WTC11 (cell line): ENCODE measurements at regions not wholly inside any gene's neighbourhood (a gene's known extent, or its start where the extent isn't known, plus 50 kb on each side); places are given as distances from the start of the nearest gene placed in this dataset.

Experiments
- ATAC-seq: fragments of 200-7000 bp; cut with Tn5 transposase; 2 replicates; pipeline ENCODE4 v1.10.0; 2021; ENCODE audit warnings: mild to moderate bottlenecking, moderate library complexity
- CTCF ChIA-PET: fragments of 300-600 bp; sonication (Branson Sonifier 250); formaldehyde crosslinking; loops from one replicate; lab custom pipeline; 2021; ENCODE audit warnings: antibody characterized with exemption; lab: Charles Lee
- POLR2A ChIA-PET: fragments of 350-600 bp; sonication (Branson Sonifier 250); formaldehyde crosslinking; loops from one replicate; lab custom pipeline; 2021; ENCODE audit warnings: antibody characterized with exemption; lab: Charles Lee
- DNase-seq: peaks from one replicate; pipeline ENCODE4 v3.0.0; 2021; ENCODE audit warnings: low spot score
- H3K27ac Mint-ChIP-seq: 2 replicates; pipeline ENCODE4 v1.8.0; 2021; ENCODE audit warnings: mixed read lengths
- H3K27me3 Mint-ChIP-seq: 2 replicates; pipeline ENCODE4 v1.8.0; 2021; ENCODE audit warnings: low read depth, mild to moderate bottlenecking, moderate library complexity, mixed read lengths
- H3K36me3 Mint-ChIP-seq: 2 replicates; pipeline ENCODE4 v1.8.0; 2021; ENCODE audit warnings: mixed read lengths
- H3K4me1 Mint-ChIP-seq: 2 replicates; pipeline ENCODE4 v1.8.0; 2022; ENCODE audit warnings: mixed read lengths
- H3K4me3 Mint-ChIP-seq: 2 replicates; pipeline ENCODE4 v1.8.0; 2021; ENCODE audit warnings: mild to moderate bottlenecking, moderate library complexity, mixed read lengths
- H3K9me3 Mint-ChIP-seq: 2 replicates; pipeline ENCODE4 v1.8.0; 2021; ENCODE audit warnings: mixed read lengths
- E2F1 ChIP-seq: sonication (generic); formaldehyde crosslinking; IDR thresholded peaks from 2 replicates; pipeline ENCODE4 v1.8.0; 2022; ENCODE audit warnings: mild to moderate bottlenecking, missing genetic modification reagents
- ERG ChIP-seq: fragments of 250-450 bp; sonication (Bioruptor Pico); IDR thresholded peaks from 2 replicates; pipeline ENCODE4 v1.8.0; 2021; ENCODE audit warnings: mild to moderate bottlenecking
- FOXK1 ChIP-seq: sonication (generic); formaldehyde crosslinking; IDR thresholded peaks from 2 replicates; pipeline ENCODE4 v1.8.0; 2022; ENCODE audit warnings: mild to moderate bottlenecking, moderate library complexity, missing genetic modification reagents
- GABPB1 ChIP-seq: sonication (generic); formaldehyde crosslinking; IDR thresholded peaks from 2 replicates; pipeline ENCODE4 v1.8.1; 2023; ENCODE audit warnings: mild to moderate bottlenecking, missing genetic modification reagents
- GTF2I ChIP-seq: fragments of 250-450 bp; sonication (Bioruptor Pico); conservative IDR thresholded peaks from 2 replicates; pipeline ENCODE4 v1.4.0; 2021; ENCODE audit warnings: mild to moderate bottlenecking
- MLX ChIP-seq: sonication (generic); formaldehyde crosslinking; IDR thresholded peaks from 2 replicates; pipeline ENCODE4 v1.8.1; 2023; ENCODE audit warnings: mild to moderate bottlenecking, missing genetic modification reagents, moderate library complexity
- PRRX2 ChIP-seq: fragments of 250-450 bp; sonication (Bioruptor Pico); IDR thresholded peaks from 2 replicates; pipeline ENCODE4 v1.8.0; 2021; ENCODE audit warnings: mild to moderate bottlenecking
- SOX15 ChIP-seq: fragments of 250-450 bp; sonication (Bioruptor Pico); IDR thresholded peaks from 2 replicates; pipeline ENCODE4 v1.9.0; 2021; ENCODE audit warnings: mild to moderate bottlenecking
- STAT6 ChIP-seq: sonication (generic); formaldehyde crosslinking; conservative IDR thresholded peaks from 2 replicates; pipeline ENCODE4 v1.8.1; 2023; ENCODE audit warnings: mild to moderate bottlenecking, low read depth, missing genetic modification reagents, moderate library complexity
- TEAD4 ChIP-seq: sonication (generic); formaldehyde crosslinking; IDR thresholded peaks from 2 replicates; pipeline ENCODE4 v1.8.0; 2022; ENCODE audit warnings: mild to moderate bottlenecking, missing genetic modification reagents
- USF1 ChIP-seq: sonication (generic); formaldehyde crosslinking; IDR thresholded peaks from 2 replicates; pipeline ENCODE4 v1.8.0; 2022; ENCODE audit warnings: mild to moderate bottlenecking, missing genetic modification reagents
- ZNF281 ChIP-seq: sonication (generic); formaldehyde crosslinking; IDR thresholded peaks from 2 replicates; pipeline ENCODE4 v1.8.0; 2023; ENCODE audit warnings: mild to moderate bottlenecking, missing genetic modification reagents
- ZNF317 ChIP-seq: sonication (generic); formaldehyde crosslinking; IDR thresholded peaks from 2 replicates; pipeline ENCODE4 v1.8.1; 2023; ENCODE audit warnings: low read depth, mild to moderate bottlenecking, moderate library complexity, missing genetic modification reagents, borderline replicate concordance
- ZNF532 ChIP-seq: fragments of 250-450 bp; sonication (Bioruptor Pico); IDR thresholded peaks from 2 replicates; pipeline ENCODE4 v1.9.0; 2021; ENCODE audit warnings: mild to moderate bottlenecking, borderline replicate concordance
- ZNF671 ChIP-seq: fragments of 250-450 bp; sonication (Bioruptor Pico); IDR thresholded peaks from 2 replicates; pipeline ENCODE4 v1.8.0; 2021; ENCODE audit warnings: mild to moderate bottlenecking
- TF ChIP-seq, protein P1 (sequence below): sonication (generic); formaldehyde crosslinking; IDR thresholded peaks from 2 replicates; pipeline ENCODE4 v1.8.1; 2023; ENCODE audit warnings: mild to moderate bottlenecking, missing genetic modification reagents

DNA sequence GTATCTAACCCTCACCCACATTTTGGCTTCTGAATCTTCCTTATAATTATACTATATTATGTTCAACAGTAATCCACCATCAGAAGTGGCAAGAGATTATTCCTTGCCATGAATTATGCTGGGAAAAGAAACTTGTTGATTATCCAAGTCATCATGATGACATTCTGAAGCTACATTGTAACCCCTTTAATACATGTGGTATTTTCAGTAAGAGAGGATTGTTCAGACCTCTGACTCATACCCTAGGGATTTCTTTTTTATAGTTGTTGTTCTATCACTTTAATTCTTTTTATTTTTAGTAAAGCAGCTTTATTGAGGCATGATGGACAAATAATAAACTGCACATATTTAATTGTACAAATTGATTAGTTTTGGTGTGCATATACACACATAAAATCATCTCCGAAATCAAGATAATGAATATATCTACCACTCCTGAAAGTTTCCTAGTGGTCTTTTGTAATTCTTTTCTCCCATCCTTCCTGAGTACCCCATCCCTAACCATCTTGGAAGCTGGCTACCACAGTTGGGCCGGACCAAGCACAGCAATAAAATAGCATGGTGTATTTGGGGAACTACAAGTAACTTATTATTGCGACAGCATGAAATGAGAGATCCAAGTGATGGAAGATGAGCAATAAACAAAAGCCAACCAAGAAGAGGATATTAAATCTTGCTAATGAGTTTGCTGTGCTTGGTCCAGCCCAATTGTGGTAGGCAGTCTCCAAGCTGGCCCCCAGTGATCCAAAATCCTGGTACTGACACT is 159.9 kb downstream of the BARD1 start (continued):
- TF ChIP-seq, protein P1, sequence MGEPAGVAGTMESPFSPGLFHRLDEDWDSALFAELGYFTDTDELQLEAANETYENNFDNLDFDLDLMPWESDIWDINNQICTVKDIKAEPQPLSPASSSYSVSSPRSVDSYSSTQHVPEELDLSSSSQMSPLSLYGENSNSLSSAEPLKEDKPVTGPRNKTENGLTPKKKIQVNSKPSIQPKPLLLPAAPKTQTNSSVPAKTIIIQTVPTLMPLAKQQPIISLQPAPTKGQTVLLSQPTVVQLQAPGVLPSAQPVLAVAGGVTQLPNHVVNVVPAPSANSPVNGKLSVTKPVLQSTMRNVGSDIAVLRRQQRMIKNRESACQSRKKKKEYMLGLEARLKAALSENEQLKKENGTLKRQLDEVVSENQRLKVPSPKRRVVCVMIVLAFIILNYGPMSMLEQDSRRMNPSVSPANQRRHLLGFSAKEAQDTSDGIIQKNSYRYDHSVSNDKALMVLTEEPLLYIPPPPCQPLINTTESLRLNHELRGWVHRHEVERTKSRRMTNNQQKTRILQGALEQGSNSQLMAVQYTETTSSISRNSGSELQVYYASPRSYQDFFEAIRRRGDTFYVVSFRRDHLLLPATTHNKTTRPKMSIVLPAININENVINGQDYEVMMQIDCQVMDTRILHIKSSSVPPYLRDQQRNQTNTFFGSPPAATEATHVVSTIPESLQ (CRISPR knock-in tag) = no peak
- TF ChIP-seq USF1 (CRISPR knock-in tag) (no peak), GTF2I (CRISPR knock-in tag) (no peak)

- no peak for ATAC-seq
- Mint-ChIP-seq H3K4me1 (peaks cover 8% of the 10 kb centered on the region), H3K27me3 (no peaks in the 10 kb centered on the region), H3K4me3 (no peak overlapping the region), H3K27ac (no peak overlapping the region), H3K9me3 (peaks cover 4% of the 10 kb centered on the region), H3K36me3 (no peaks in the 10 kb centered on the region)
- POLR2A ChIA-PET = no interaction called here
- CTCF ChIA-PET = no interaction called here
- TF ChIP-seq TEAD4 (no peak), PRRX2 (no peak), E2F1 (CRISPR knock-in tag) (no peak), GABPB1 (CRISPR knock-in tag) (no peak), ERG (no peak), ZNF671 (no peak), FOXK1 (CRISPR knock-in tag) (no peak)
- no peak for DNase-seq
These were observed 161.0 kb downstream of the BARD1 start for GRCh38 chr2:214648520-214648919.

DNA sequence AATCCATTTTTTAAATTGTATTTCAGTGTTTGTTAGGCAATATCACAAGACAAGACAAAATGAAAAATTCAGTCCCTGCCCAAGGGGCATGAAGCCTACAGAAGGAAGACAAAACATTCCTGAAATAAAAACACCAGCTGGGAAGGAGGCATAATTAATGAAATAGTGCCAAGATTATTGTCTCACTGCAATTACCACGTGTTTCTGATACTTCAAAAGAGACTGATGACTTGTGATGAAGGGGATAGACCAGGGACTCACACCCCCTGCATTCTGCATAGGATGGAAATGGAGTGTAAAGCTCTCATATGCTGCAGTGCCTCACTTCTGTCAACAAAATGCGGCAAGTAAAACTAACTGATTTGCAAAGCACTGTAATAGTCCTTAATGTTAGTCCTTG is 178.1 kb downstream of the BARD1 start:
- Mint-ChIP-seq H3K4me1 (no peaks in the 10 kb centered on the region), H3K4me3 (no peak overlapping the region), H3K27me3 (no peaks in the 10 kb centered on the region), H3K36me3 (no peaks in the 10 kb centered on the region), H3K27ac (no peak overlapping the region), H3K9me3 (no peaks in the 10 kb centered on the region)
- no peak for DNase-seq
- ChIA-PET CTCF (no interaction called here), POLR2A (no interaction called here)
- no peak for ATAC-seq
- TF ChIP-seq ZNF281 (CRISPR knock-in tag) = no peak
- no peak for TF ChIP-seq ZNF317 (CRISPR knock-in tag)
- no peak for TF ChIP-seq MLX (CRISPR knock-in tag)
- TF ChIP-seq STAT6 (CRISPR knock-in tag) = no peak
- TF ChIP-seq ZNF532 (CRISPR knock-in tag) = no peak
- no peak for TF ChIP-seq SOX15
- no peak for TF ChIP-seq GABPB1 (CRISPR knock-in tag)
